Stimulated activated naive CD8-positive, alpha-beta T cell treated with anti-CD3 and anti-CD28 coated beads, Interleukin-15, Interleukin-2, amounts not matched to agents 100 ng/mL and 50 ng/mL, for 24 hours (primary cell): ENCODE measurements at regions not wholly inside any gene's neighbourhood (a gene's known extent, or its start where the extent isn't known, plus 50 kb on each side); places are given as distances from the start of the nearest gene placed in this dataset.
"Not testable (repeated sequence)": the region's sequence is repeated elsewhere in the genome, so short reads cannot be mapped to it uniquely, and the experiment has no call there.

Experiments used
- H3K27ac Mint-ChIP-seq: one replicate; pipeline ENCODE4 v1.8.0; 2021; ENCODE audit warnings: mild to moderate bottlenecking, mixed read lengths
- H3K27me3 Mint-ChIP-seq: one replicate; pipeline ENCODE4 v1.8.0; 2021; ENCODE audit warnings: mixed read lengths
- H3K36me3 Mint-ChIP-seq: one replicate; pipeline ENCODE4 v1.8.0; 2021; ENCODE audit warnings: low read depth, mixed read lengths
- H3K4me1 Mint-ChIP-seq: one replicate; pipeline ENCODE4 v1.8.0; 2021; ENCODE audit warnings: low read depth, mixed read lengths
- H3K4me3 Mint-ChIP-seq: one replicate; pipeline ENCODE4 v1.8.0; 2021; ENCODE audit warnings: mild to moderate bottlenecking, mixed read lengths
- H3K9me3 Mint-ChIP-seq: one replicate; pipeline ENCODE4 v1.8.0; 2021; ENCODE audit warnings: mixed read lengths

DNA sequence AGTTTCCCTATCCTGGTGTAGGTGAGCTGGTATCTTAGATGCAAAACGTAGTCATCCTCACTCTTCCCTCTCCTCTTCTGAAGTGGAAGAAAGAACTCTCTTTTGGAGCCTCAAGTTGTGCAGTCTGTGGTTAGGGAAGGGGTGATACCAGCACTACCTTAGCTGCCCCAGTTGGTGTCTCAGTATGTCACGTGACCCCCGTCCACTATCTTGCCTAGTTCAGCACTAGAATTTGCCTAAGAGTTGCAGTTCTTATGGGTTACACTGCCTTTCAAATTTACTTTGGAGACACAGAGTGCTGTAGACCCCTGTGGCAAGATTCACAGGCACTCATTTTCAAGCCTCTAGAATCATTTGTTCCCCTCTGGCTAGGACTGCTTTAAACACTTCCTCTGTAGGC, 322.8 kb upstream of the EDA2R start:
- Mint-ChIP-seq H3K4me1 (no peaks in the 10 kb centered on the region), H3K27ac (no peak overlapping the region), H3K4me3 (no peak overlapping the region)

DNA sequence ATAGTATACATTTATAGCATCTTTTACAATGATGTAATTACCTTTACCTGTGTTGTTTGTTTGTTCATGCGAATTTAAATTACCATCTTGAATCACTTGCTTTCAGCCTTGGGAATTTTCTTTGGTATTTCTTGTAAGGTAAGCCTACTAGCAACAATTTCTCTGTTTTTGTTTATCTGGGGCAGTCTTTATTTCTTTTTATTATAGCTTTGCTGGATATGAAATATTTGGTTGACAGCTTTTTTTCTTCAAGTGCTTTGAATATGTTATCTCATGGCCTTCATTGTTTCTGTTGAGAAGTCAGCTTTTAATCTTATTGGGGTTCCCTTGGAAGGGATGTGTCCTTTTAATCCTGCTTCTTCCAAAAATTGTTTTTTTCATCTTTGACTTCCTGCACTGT, 292.8 kb upstream of the EDA2R start:
- Mint-ChIP-seq H3K9me3 (peaks cover 4% of the 10 kb centered on the region), H3K36me3 (no peaks in the 10 kb centered on the region), H3K27ac (no peak overlapping the region), H3K4me3 (no peak overlapping the region), H3K27me3 (no peaks in the 10 kb centered on the region), H3K4me1 (no peaks in the 10 kb centered on the region)

More for the DNA sequence above, 322.8 kb upstream of the EDA2R start:
- H3K27me3 Mint-ChIP-seq: no peaks in the 10 kb centered on the region
- no peaks in the 10 kb centered on the region for H3K9me3 Mint-ChIP-seq
- H3K36me3 Mint-ChIP-seq: no peaks in the 10 kb centered on the region

DNA sequence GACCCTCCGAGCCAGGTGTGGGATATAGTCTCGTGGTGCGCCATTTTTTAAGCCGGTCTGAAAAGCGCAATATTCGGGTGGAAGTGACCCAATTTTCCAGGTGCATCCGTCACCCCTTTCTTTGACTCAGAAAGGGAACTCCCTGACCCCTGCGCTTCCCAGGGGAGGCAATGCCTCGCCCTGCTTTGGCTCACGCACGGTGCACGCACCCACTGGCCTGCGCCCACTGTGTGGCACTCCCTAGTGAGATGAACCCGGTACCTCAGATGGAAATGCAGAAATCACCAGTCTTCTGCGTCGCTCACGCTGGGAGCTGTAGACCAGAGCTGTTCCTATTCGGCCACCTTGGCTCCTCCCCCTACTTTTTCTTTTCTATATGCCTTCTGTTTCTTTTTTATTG, 291.6 kb upstream of the EDA2R start:
- not testable (repeated sequence) for H3K36me3 Mint-ChIP-seq

DNA sequence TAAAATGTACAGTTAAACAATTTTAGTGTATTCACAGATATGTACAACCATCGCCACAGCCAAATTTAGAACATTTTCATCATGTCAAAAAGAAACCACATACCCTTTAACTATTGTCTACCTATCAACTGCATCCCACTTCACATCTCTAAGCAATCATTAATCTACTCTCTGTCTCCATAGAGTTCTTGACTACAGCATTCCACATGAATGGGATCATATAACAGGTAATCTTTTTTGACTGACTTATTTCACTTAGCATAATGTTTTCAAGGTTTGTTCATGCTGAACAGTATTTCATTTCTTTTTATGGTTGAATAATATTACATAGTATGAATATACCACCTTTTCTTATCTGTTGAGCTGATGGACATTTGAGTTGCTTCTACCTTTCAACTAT, 281.4 kb upstream of the EDA2R start:
- no peak overlapping the region for H3K27ac Mint-ChIP-seq
- H3K9me3 Mint-ChIP-seq: no peaks in the 10 kb centered on the region
- no peaks in the 10 kb centered on the region for H3K4me1 Mint-ChIP-seq
- no peaks in the 10 kb centered on the region for H3K27me3 Mint-ChIP-seq
- H3K36me3 Mint-ChIP-seq: no peaks in the 10 kb centered on the region
- H3K4me3 Mint-ChIP-seq: no peak overlapping the region

More for the DNA sequence above, 291.6 kb upstream of the EDA2R start:
- not testable (repeated sequence) for H3K4me3 Mint-ChIP-seq, H3K27me3 Mint-ChIP-seq, H3K9me3 Mint-ChIP-seq, H3K4me1 Mint-ChIP-seq, H3K27ac Mint-ChIP-seq

DNA sequence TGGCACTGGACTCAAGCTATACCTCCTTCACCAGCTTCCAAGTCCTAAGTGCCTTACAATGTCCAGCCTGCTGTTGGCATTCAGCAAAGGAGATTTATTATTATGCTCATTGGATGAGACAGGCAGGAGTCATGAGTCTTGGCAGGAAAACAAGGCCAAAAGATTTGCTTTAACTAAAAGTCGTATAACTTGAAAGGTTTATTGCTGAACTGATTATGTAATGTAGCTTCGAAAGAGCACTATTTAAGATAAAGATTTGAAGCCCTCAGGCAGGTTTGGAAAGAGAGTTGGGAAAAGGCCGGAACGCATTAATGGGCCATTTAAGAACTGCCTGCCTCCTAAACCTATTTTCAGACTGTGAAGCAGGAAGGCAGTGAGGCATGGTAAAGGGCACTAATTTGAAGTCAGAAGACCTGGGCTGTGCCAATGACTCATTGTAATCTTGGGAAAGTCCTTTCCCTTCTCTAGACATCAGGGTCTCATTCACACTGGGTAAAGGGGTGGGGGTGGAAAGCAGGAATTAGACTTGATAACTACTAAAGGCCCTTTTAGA, 280.5 kb upstream of the EDA2R start:
- no peaks in the 10 kb centered on the region for H3K4me1 Mint-ChIP-seq
- no peaks in the 10 kb centered on the region for H3K36me3 Mint-ChIP-seq
- H3K9me3 Mint-ChIP-seq: peaks cover 4% of the 10 kb centered on the region
- peaks cover 3% of the 10 kb centered on the region for H3K27me3 Mint-ChIP-seq
- no peak overlapping the region for H3K27ac Mint-ChIP-seq
- H3K4me3 Mint-ChIP-seq: no peak overlapping the region

DNA sequence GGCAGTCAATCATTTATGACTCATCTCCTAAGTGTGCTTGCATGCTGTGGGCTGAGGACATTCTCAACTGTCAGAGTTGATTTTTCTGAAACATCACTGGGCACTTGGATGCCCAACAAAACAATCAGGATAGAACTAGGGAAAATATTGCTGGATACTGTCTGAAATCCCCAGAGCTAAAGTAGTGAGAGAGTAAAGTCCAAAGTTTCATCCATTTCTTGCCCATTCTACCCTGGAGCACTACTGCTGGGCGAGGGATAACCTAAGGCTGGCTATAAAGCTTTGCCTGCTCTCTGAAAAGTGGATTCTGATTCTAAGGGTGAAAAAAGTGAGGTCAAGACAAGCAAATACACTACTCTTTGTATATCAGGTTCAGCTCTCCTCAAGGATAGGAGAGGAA, 279.6 kb upstream of the EDA2R start:
- Mint-ChIP-seq H3K27ac (no peak overlapping the region), H3K27me3 (peaks cover 3% of the 10 kb centered on the region), H3K36me3 (no peaks in the 10 kb centered on the region), H3K4me3 (no peak overlapping the region), H3K4me1 (no peaks in the 10 kb centered on the region), H3K9me3 (peaks cover 4% of the 10 kb centered on the region)

DNA sequence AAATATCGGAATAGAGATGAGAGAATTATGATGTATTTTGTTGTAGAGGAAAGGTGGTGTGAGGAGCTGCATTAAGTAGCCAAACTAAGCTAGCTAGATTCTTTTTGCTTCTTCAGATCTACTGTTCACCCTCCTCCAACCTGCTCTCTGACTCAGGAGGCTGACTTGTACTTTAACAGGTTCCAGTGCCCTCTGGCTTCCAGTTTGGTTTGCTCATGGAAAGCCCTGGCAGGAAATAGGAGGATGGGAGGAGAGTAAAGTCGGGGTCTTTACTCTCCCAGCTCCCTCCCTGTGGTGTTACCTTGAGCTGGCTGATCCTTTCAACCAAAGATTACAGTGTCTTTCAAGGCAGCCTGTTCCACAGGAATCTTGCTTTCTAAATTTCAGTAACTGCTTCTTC, 277.0 kb upstream of the EDA2R start:
- peaks cover 4% of the 10 kb centered on the region for H3K9me3 Mint-ChIP-seq
- no peaks in the 10 kb centered on the region for H3K36me3 Mint-ChIP-seq
- peaks cover 3% of the 10 kb centered on the region for H3K27me3 Mint-ChIP-seq
- H3K4me3 Mint-ChIP-seq: no peak overlapping the region
- H3K4me1 Mint-ChIP-seq: no peaks in the 10 kb centered on the region
- no peak overlapping the region for H3K27ac Mint-ChIP-seq

DNA sequence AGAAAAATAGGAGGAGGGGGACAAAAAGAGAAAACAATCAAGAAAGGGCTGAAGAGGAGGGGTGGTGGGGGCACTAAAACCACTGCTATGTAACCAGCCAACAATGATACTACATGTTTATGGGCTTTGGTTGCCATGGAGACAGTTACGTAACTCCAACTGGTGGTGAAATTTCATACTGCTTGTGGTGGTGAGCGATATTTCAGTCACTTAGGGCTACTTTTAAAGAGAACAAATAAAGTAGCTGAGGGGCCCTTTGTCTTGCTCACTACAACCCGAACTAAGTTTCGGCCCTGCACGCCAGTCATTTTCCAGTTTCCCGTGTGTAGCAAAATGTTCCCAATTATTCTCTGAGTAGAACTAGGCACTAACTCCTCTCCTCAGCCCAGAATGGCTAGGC, 275.2 kb upstream of the EDA2R start:
- Mint-ChIP-seq H3K27me3 (peaks cover 3% of the 10 kb centered on the region), H3K4me1 (no peaks in the 10 kb centered on the region), H3K9me3 (peaks cover 4% of the 10 kb centered on the region), H3K4me3 (no peak overlapping the region), H3K27ac (no peak overlapping the region), H3K36me3 (no peaks in the 10 kb centered on the region)

DNA sequence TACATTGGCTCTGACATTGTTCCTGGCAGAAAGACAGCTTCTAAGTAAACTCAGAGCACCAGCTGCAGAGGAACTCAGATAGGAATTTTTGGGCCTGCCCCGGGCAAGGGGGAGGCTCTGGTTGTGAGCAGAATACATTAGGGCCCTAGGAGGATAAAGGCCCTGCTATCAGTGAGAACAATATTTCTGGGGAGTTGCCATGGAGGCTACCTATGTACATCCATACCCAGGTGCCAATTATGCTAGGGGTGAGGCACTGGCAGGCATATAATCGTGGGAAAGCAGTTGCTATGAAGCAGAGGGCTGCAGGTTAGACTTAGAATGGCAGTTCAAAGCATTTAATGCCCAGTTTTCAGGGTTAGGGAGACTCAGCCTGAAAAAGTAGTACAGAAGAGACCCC, 273.5 kb upstream of the EDA2R start:
- Mint-ChIP-seq H3K9me3 (peaks cover 4% of the 10 kb centered on the region), H3K27me3 (peaks cover 3% of the 10 kb centered on the region), H3K4me3 (no peak overlapping the region), H3K4me1 (no peaks in the 10 kb centered on the region), H3K27ac (no peak overlapping the region), H3K36me3 (no peaks in the 10 kb centered on the region)

DNA sequence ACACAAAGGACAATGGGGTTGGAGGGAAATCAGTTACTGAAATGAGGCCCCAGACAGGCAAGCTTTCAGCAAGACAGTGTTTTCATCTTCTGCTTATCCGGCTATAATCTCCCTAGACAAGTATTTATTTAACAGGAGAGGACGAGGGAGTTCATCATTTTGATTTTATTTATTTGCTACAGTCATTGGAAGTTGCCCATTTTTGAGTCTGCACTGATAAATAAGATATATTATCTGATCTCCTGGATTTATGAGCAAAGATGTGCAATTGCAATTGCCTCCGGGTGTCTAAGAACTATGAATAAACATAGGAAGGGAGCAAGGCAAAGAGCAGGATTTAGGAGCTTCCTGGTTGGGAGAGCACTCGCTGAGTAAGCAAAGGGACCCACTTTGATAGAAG, 263.2 kb upstream of the EDA2R start:
- Mint-ChIP-seq H3K9me3 (no peaks in the 10 kb centered on the region), H3K4me1 (no peaks in the 10 kb centered on the region), H3K27me3 (no peaks in the 10 kb centered on the region), H3K27ac (no peak overlapping the region), H3K4me3 (no peak overlapping the region), H3K36me3 (no peaks in the 10 kb centered on the region)

DNA sequence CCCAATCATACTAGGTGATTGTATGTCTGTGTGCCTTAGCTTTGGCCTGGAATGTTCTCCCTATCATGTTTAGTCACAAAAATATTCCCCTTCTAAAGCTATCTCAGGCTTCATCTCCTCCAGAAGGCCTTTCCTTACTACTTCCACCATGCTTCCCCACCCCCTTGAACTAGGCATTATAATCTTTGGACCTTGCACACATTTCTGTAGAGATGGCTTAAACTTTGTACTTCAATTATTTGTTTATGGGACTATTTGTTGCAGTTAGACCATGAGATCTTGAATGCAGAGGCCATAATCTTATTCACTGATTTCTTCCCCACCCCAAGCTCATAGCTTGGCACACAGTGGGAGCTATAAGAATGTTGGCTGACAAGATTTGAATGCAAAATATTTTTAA, 262.0 kb upstream of the EDA2R start:
- H3K4me3 Mint-ChIP-seq: no peak overlapping the region
- no peaks in the 10 kb centered on the region for H3K9me3 Mint-ChIP-seq
- H3K4me1 Mint-ChIP-seq: no peaks in the 10 kb centered on the region
- H3K27ac Mint-ChIP-seq: no peak overlapping the region
- no peaks in the 10 kb centered on the region for H3K36me3 Mint-ChIP-seq
- no peaks in the 10 kb centered on the region for H3K27me3 Mint-ChIP-seq

DNA sequence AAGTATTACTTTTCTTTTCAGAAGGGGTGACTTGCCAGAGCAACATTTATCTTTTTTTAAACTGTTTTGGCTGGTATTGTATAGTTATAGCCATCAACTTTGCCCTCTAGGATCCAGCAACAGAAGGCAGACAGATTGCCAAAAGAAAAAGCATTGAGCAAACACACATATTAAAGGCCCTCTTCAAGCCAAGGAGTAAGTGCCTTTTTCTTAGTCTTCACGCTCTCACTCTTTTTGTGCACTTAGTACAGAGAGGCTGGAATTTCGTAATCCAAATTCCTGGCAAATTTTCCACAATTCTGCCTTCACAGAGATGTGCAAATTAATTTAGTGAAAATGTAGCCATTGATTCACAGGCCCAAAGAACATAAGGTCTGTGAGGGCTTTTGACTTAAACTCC, 253.1 kb upstream of the EDA2R start:
- H3K4me1 Mint-ChIP-seq: no peaks in the 10 kb centered on the region
- H3K27me3 Mint-ChIP-seq: no peaks in the 10 kb centered on the region
- no peaks in the 10 kb centered on the region for H3K9me3 Mint-ChIP-seq
- no peak overlapping the region for H3K4me3 Mint-ChIP-seq
- no peak overlapping the region for H3K27ac Mint-ChIP-seq
- H3K36me3 Mint-ChIP-seq: no peaks in the 10 kb centered on the region

DNA sequence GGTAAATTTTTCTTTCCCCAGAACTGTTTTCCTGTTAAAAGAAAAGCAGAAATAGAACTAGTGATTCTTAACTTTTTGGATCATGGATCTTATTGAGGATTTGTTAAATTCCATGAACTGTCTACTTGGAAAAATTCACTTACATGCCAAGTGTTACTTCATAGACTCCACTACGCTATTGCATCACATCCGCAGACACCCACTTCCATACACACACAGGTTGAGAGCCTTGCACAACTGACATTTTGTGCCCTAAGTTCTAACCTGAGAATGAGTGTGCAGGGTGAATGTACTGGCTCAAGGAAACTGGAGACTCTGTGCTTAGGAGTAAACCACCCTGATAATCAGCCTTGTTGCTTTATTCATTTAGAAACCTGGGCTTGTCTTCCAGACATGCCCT, 250.5 kb upstream of the EDA2R start:
- no peaks in the 10 kb centered on the region for H3K36me3 Mint-ChIP-seq

DNA sequence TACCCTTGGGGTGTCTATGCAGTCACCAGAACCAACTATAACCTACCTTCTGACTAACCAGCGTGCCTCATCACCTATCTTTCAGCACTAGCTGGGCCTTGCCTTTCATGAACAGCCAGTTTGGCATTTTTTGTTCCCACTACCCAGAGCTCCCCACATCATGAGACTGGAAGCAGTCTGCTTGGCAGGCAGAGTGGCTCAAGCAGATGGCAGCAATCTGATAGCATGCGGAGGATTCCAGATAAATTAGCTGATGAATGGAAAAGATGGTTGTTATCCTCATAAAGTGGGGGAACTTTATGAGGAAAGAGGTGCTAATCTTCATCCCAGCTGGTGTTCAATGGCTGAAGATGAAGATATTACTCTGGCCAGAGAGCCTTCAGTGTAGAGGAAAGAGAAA, 243.2 kb upstream of the EDA2R start:
- no peak overlapping the region for H3K4me3 Mint-ChIP-seq
- no peaks in the 10 kb centered on the region for H3K27me3 Mint-ChIP-seq
- H3K4me1 Mint-ChIP-seq: no peaks in the 10 kb centered on the region
- no peak overlapping the region for H3K27ac Mint-ChIP-seq
- peaks cover 3% of the 10 kb centered on the region for H3K9me3 Mint-ChIP-seq
- no peaks in the 10 kb centered on the region for H3K36me3 Mint-ChIP-seq

More for the DNA sequence above, 250.5 kb upstream of the EDA2R start:
- Mint-ChIP-seq H3K27me3 (no peaks in the 10 kb centered on the region), H3K27ac (no peak overlapping the region), H3K9me3 (peaks cover 3% of the 10 kb centered on the region), H3K4me1 (no peaks in the 10 kb centered on the region), H3K4me3 (no peak overlapping the region)

DNA sequence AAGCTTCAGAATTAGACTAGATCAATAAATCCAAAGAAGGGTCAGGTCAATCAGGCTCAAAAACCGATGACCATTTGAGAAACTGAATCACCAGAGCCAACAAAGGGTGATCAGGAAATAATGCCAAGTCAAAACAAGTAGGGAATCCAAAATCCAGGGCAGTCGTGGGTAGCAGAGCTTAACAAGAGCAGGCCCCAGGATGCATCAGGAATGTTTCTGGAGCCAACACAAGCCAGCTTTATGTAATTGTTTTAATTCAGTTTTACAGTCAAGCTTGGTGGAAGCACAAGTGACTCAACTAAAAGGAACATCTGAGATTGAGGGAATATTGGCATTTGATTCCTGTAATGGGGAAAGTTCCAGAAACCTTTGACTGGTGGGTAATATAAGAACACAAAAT, 237.9 kb upstream of the EDA2R start:
- Mint-ChIP-seq H3K4me1 (no peaks in the 10 kb centered on the region), H3K9me3 (no peaks in the 10 kb centered on the region)

DNA sequence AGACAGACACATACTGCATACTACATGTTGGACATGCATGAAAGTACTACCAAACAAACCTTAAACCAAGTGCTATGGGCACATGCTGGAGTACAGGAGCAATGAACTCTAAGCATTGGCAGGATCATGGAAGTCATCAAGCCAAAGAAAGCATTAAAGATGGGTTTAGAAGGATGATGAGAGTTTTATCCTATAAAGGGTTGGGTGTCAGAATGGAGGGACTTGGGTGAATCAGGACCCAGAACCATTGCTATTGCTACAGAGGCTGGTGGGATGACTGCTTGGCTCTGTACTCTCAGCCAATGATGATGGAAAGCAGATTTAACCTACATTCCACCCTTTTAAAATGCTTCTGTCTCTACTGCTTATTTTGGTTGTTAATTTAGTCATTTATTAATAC, 233.9 kb upstream of the EDA2R start:
- H3K4me3 Mint-ChIP-seq: no peak overlapping the region
- no peaks in the 10 kb centered on the region for H3K36me3 Mint-ChIP-seq
- no peaks in the 10 kb centered on the region for H3K27me3 Mint-ChIP-seq
- no peaks in the 10 kb centered on the region for H3K4me1 Mint-ChIP-seq
- H3K27ac Mint-ChIP-seq: no peak overlapping the region
- H3K9me3 Mint-ChIP-seq: no peaks in the 10 kb centered on the region

More for the DNA sequence above, 237.9 kb upstream of the EDA2R start:
- no peak overlapping the region for H3K27ac Mint-ChIP-seq
- no peaks in the 10 kb centered on the region for H3K27me3 Mint-ChIP-seq
- no peak overlapping the region for H3K4me3 Mint-ChIP-seq
- H3K36me3 Mint-ChIP-seq: no peaks in the 10 kb centered on the region
